ENCODE measurements at regions not wholly inside any gene's neighbourhood (a gene's known extent, or its start where the extent isn't known, plus 50 kb on each side); places are given as distances from the start of the nearest gene placed in this dataset.

- Histone ChIP-seq H3K36me3 (ENCODE audit: insufficient read depth, insufficient read length, low read length) (no peaks in the 10 kb centered on the region), H3K4me1 (ENCODE audit: insufficient read depth, insufficient read length) (no peaks in the 10 kb centered on the region), H3K4me3 (ENCODE audit: insufficient read length, low read depth) (no peak overlapping the region), H3K9ac (ENCODE audit: insufficient read length, low read depth) (no peak overlapping the region), H3K9me3 (ENCODE audit: insufficient read depth, low read length) (no peaks in the 10 kb centered on the region), H3K27me3 (ENCODE audit: insufficient read depth, insufficient read length) (no peaks in the 10 kb centered on the region)
- DNase-seq (ENCODE audit: low read depth, low spot score): no peak
- no peak for TF ChIP-seq ZNF274 (IDR thresholded peaks at IDR 0.05; ENCODE audit: low read depth, low read length)
- no peak for TF ChIP-seq YY1 (IDR thresholded peaks at IDR 0.05; ENCODE audit: insufficient read depth, insufficient read length)
- no peak for TF ChIP-seq SUZ12 (IDR thresholded peaks at IDR 0.05; ENCODE audit: extremely low read depth, insufficient read depth, insufficient read length)
These were observed 842.0 kb downstream of the RPS29 start for GRCh38 chr14:48744202-48744601.

- H3K9ac ChIP-seq (ENCODE audit: insufficient read length, low read depth): no peak overlapping the region
- no peaks in the 10 kb centered on the region for H3K36me3 ChIP-seq (ENCODE audit: insufficient read depth, insufficient read length, low read length)
- no peak overlapping the region for H3K4me3 ChIP-seq (ENCODE audit: insufficient read length, low read depth)
- TF ChIP-seq ZNF274 (IDR thresholded peaks at IDR 0.05; ENCODE audit: low read depth, low read length) (no peak), YY1 (IDR thresholded peaks at IDR 0.05; ENCODE audit: insufficient read depth, insufficient read length) (no peak), SUZ12 (IDR thresholded peaks at IDR 0.05; ENCODE audit: extremely low read depth, insufficient read depth, insufficient read length) (no peak)
- DNase-seq (ENCODE audit: low read depth, low spot score): no peak
- H3K4me1 ChIP-seq (ENCODE audit: insufficient read depth, insufficient read length): no peaks in the 10 kb centered on the region
- H3K27me3 ChIP-seq (ENCODE audit: insufficient read depth, insufficient read length): no peaks in the 10 kb centered on the region
- H3K9me3 ChIP-seq (ENCODE audit: insufficient read depth, low read length): peaks cover 20% of the 10 kb centered on the region; the same call in 1 of the 2 replicates
These were observed 847.8 kb downstream of the RPS29 start for GRCh38 chr14:48738186-48738925.

- Histone ChIP-seq H3K27me3 (ENCODE audit: insufficient read depth, insufficient read length) (no peaks in the 10 kb centered on the region), H3K9ac (ENCODE audit: insufficient read length, low read depth) (no peak overlapping the region)
- no peak for DNase-seq (ENCODE audit: low read depth, low spot score)
These were observed 850.6 kb downstream of the RPS29 start for GRCh38 chr14:48735607-48736006.

GRCh38 chr14:48731260-48731659 is 854.9 kb downstream of the RPS29 start:
- no peak for DNase-seq (ENCODE audit: low read depth, low spot score)
- Histone ChIP-seq H3K4me1 (ENCODE audit: insufficient read depth, insufficient read length) (no peaks in the 10 kb centered on the region), H3K27me3 (ENCODE audit: insufficient read depth, insufficient read length) (no peaks in the 10 kb centered on the region), H3K9ac (ENCODE audit: insufficient read length, low read depth) (no peak overlapping the region), H3K9me3 (ENCODE audit: insufficient read depth, low read length) (peaks cover 20% of the 10 kb centered on the region; the same call in 1 of the 2 replicates), H3K36me3 (ENCODE audit: insufficient read depth, insufficient read length, low read length) (no peaks in the 10 kb centered on the region), H3K4me3 (ENCODE audit: insufficient read length, low read depth) (no peak overlapping the region)
- TF ChIP-seq SUZ12 (IDR thresholded peaks at IDR 0.05; ENCODE audit: extremely low read depth, insufficient read depth, insufficient read length) (no peak), YY1 (IDR thresholded peaks at IDR 0.05; ENCODE audit: insufficient read depth, insufficient read length) (no peak), ZNF274 (IDR thresholded peaks at IDR 0.05; ENCODE audit: low read depth, low read length) (no peak)

More at GRCh38 chr14:48735607-48736006, 850.6 kb downstream of the RPS29 start:
- Histone ChIP-seq H3K4me3 (ENCODE audit: insufficient read length, low read depth) (no peak overlapping the region), H3K4me1 (ENCODE audit: insufficient read depth, insufficient read length) (no peaks in the 10 kb centered on the region), H3K36me3 (ENCODE audit: insufficient read depth, insufficient read length, low read length) (no peaks in the 10 kb centered on the region), H3K9me3 (ENCODE audit: insufficient read depth, low read length) (peaks cover 20% of the 10 kb centered on the region; the same call in 1 of the 2 replicates)
- no peak for TF ChIP-seq YY1 (IDR thresholded peaks at IDR 0.05; ENCODE audit: insufficient read depth, insufficient read length)
- no peak for TF ChIP-seq SUZ12 (IDR thresholded peaks at IDR 0.05; ENCODE audit: extremely low read depth, insufficient read depth, insufficient read length)
- no peak for TF ChIP-seq ZNF274 (IDR thresholded peaks at IDR 0.05; ENCODE audit: low read depth, low read length)

GRCh38 chr14:48726080-48726642 is 860.0 kb downstream of the RPS29 start:
- no peak for DNase-seq (ENCODE audit: low read depth, low spot score)
- TF ChIP-seq YY1 (IDR thresholded peaks at IDR 0.05; ENCODE audit: insufficient read depth, insufficient read length): no peak
- no peak for TF ChIP-seq SUZ12 (IDR thresholded peaks at IDR 0.05; ENCODE audit: extremely low read depth, insufficient read depth, insufficient read length)
- Histone ChIP-seq H3K27me3 (ENCODE audit: insufficient read depth, insufficient read length) (no peaks in the 10 kb centered on the region), H3K9me3 (ENCODE audit: insufficient read depth, low read length) (no peaks in the 10 kb centered on the region), H3K36me3 (ENCODE audit: insufficient read depth, insufficient read length, low read length) (no peaks in the 10 kb centered on the region), H3K4me1 (ENCODE audit: insufficient read depth, insufficient read length) (no peaks in the 10 kb centered on the region), H3K4me3 (ENCODE audit: insufficient read length, low read depth) (no peak overlapping the region), H3K9ac (ENCODE audit: insufficient read length, low read depth) (no peak overlapping the region)

GRCh38 chr14:48725051-48725734 is 861.0 kb downstream of the RPS29 start:
- H3K9ac ChIP-seq (ENCODE audit: insufficient read length, low read depth): no peak overlapping the region
- no peaks in the 10 kb centered on the region for H3K36me3 ChIP-seq (ENCODE audit: insufficient read depth, insufficient read length, low read length)
- no peak for DNase-seq (ENCODE audit: low read depth, low spot score)
- no peaks in the 10 kb centered on the region for H3K27me3 ChIP-seq (ENCODE audit: insufficient read depth, insufficient read length)
- H3K9me3 ChIP-seq (ENCODE audit: insufficient read depth, low read length): no peaks in the 10 kb centered on the region
- no peaks in the 10 kb centered on the region for H3K4me1 ChIP-seq (ENCODE audit: insufficient read depth, insufficient read length)
- no peak for TF ChIP-seq YY1 (IDR thresholded peaks at IDR 0.05; ENCODE audit: insufficient read depth, insufficient read length)
- no peak for TF ChIP-seq ZNF274 (IDR thresholded peaks at IDR 0.05; ENCODE audit: low read depth, low read length)
- no peak for TF ChIP-seq SUZ12 (IDR thresholded peaks at IDR 0.05; ENCODE audit: extremely low read depth, insufficient read depth, insufficient read length)
- H3K4me3 ChIP-seq (ENCODE audit: insufficient read length, low read depth): no peak overlapping the region
